GM12865 (cell line): ENCODE measurements at regions not wholly inside any gene's neighbourhood (a gene's known extent, or its start where the extent isn't known, plus 50 kb on each side); places are given as distances from the start of the nearest gene placed in this dataset.

Experiments used
- DNase-seq: peaks from one replicate; pipeline ENCODE4 v3.0.0; 2010; ENCODE audit warnings: low read depth
- H3K4me3 ChIP-seq: 2 replicates; pipeline ENCODE4 v1.5.1; 2011; ENCODE audit warnings: mild to moderate bottlenecking, low read depth, low read length, control low read depth
- TF ChIP-seq, protein P1 (sequence below): IDR thresholded peaks from 2 replicates; pipeline ENCODE4 v1.5.1; 2011; ENCODE audit warnings: low read length, control low read depth, low read depth, inconsistent platforms; ENCODE audit not compliant: insufficient read depth; ENCODE audit errors: missing control alignments

DNA sequence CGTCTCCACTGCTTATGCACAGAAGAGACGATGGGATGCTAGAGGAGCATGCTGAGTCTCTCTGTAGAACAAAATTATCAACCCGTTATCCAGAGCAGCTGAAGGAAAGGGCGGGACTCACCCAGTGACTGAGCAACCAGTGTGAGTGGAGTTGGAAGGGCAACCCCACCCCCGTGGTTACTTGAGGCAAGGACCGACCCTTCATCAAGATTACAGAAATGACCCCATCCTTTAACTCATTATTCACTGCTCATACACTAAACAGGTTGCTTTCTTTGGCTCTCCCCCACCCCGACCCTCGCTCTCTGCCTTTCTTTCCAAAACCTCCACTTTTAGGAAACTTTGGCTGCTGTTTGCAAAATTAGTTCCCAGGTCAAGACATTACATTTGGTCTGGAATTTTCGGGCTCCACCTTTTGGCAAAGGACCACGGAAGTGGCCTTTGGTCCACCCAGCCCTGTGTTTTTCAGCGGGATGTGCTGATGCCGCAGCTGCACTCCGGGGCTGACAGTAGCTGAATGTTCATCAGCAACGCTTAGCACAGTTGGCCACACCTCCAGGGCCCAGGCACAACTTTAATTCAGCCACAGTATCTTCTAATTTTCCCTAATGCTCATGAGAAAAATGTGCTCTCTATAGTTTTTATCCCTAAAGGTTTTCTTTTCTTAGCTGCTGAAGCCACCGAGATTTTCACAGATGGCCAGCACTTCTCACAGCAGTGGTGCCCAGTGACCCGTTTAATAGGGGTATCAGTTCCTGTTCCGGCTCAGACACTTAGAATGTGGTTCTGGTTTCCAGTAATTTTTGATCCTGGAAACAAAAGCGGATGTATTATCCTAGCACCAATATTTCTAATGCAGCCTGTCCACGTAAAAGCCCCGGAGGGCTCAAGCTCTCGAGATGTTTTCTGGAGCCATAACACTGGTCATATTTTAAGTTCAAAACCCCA is 103.6 kb upstream of the NXT1 start:
- no peak overlapping the region for H3K4me3 ChIP-seq
- peak; percentile 59 for DNase-seq
- TF ChIP-seq, protein P1, sequence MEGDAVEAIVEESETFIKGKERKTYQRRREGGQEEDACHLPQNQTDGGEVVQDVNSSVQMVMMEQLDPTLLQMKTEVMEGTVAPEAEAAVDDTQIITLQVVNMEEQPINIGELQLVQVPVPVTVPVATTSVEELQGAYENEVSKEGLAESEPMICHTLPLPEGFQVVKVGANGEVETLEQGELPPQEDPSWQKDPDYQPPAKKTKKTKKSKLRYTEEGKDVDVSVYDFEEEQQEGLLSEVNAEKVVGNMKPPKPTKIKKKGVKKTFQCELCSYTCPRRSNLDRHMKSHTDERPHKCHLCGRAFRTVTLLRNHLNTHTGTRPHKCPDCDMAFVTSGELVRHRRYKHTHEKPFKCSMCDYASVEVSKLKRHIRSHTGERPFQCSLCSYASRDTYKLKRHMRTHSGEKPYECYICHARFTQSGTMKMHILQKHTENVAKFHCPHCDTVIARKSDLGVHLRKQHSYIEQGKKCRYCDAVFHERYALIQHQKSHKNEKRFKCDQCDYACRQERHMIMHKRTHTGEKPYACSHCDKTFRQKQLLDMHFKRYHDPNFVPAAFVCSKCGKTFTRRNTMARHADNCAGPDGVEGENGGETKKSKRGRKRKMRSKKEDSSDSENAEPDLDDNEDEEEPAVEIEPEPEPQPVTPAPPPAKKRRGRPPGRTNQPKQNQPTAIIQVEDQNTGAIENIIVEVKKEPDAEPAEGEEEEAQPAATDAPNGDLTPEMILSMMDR, result no peak

DNA sequence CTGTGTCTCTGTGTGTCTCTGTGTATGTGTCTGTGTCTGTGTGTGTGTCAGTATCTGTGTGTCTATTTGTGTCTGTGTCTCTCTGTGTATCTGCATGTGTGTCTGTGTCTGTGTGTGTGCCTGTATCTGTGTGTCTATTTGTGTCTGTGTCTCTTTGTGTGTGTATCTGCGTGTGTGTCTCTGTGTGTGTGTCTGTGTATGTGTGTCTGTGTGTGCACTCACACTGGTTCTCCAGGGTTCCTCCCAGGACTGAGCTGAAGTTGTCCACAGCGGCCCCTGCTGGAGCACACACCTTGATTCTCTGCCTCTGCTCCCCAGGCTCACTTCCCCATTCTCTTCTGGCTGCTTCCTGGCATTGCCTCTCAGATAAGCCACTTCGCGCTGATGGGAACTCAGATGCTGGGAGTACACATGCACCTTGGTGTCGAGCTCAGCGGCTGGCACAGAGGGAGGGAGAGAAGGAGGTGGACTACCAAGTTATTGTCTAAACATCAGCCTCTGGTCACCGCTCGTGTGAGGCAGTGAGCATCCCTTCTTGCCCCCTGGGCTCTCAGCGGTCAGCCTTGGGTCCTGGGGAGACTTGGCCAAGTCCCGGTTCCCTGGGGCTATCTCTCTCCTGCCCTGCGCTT is 104.9 kb upstream of the NXT1 start:
- TF ChIP-seq, protein P1, result peak; percentile 80
- peak; percentile 78 for DNase-seq
- H3K4me3 ChIP-seq, result no peak overlapping the region

DNA sequence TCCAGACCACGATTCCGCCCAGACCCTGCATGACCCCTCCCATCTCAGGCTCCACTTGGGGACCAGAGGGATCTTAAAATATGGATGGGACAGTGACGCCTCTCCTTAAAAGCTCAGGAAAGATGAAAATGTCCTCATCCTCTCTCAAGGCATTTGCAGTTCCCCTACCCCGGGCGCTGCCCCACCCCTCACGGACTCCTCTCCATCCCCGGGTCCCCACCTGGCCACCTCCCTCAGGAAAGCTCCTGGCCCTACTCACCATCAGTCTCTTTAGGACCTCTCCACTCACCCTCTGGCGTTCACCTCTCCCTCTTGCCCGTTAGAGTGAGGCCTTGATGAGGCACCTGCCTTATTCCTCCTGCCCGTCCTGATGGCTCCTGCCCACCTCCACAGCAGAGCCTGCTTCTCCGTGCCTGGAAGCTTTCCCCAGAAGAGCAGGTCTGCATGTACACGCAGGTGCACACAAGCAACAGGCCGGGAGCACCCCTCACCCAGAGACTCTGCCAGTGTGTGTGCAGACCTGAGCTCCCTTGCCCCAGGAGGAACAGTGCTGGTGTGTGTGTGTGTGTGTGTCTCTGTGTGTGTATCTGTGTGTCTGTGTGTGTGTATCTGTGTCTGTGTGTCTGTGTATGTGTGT is 105.6 kb upstream of the NXT1 start:
- TF ChIP-seq, protein P1, result no peak
- no peak overlapping the region for H3K4me3 ChIP-seq
- no peak for DNase-seq

DNA sequence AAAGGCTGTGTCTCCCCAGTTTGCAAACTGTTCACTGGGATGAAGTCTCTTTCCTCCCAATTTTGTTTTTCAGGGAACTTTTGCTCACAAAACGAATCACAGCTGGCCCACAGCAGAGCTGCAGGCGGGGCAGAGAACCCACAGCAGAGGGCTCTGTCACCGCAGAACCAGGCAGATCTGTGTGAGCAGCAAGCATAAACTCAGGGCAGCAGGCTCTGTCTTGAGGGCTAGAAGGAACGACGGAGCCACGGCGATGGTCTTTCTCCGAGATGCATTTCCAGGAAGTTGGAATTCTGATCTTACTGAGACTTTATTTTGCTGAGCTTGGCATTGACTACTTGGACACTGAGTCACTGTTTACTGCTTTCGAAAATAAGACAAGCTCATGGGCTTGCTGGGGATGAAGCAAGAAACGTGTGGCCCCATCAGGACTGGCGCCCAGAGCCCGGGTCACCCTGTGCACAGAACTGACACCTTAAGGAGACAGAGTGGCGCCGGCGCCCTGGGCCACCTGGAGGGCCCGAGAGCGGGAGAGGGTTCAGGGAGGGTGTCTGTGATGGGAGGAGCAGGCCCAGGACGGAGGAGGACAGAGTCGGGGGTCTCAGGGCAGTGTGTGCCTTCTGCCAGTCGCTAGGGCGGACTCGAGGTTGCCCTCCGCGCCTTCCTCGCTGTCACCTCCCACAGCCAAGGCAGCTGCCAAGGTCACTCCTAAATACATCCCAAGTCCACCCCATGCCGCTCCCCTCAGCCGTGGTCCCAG is 106.3 kb upstream of the NXT1 start:
- no peak for DNase-seq
- no peak overlapping the region for H3K4me3 ChIP-seq
- TF ChIP-seq, protein P1, result no peak

DNA sequence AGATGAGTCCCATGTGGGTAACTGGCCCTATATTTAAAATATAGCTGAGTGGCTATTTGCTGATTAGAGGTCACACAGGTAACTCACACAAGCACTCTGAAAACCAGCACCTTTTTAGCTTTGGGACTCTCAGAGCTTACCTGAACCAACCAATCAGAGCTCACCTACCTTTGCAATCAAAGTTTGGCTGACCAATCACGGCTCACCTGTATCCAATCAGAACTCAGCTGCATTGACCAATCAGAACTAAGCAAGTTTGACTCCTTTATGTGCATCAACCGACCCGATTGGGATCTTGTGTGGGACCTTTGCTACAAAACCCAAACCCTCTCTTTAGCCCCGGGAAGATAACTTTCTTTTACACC is 106.8 kb upstream of the NXT1 start:
- H3K4me3 ChIP-seq, result no peak overlapping the region
- DNase-seq, result no peak
- TF ChIP-seq, protein P1, result no peak

DNA sequence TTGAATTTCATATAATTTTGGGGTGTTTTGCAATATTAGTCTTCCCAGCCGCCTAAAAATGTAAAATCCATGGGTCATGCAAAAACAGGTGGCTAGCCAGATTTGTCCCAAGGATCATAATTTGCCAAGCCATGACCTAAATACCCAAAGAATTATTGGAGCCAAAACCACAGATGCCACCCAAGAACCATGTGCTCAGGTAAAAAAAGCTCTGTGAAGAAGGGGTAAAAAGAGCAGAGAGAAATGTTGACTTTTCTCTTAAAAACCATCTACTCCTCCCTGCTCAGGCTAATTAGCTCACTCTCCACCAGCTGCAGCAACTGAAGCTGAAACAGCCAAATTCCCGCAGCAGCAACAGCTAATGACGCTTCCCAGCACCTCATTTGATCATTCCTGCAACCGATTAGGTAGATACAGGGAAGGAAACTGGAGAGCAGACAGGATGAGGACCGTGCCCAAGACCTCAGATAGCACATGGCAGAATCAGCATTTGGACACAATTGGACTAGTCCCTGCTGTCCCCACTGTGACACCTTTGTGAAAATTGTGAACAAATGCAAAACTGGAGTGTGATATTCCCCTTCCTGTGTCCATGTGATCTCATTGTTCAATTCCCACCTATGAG is 107.9 kb upstream of the NXT1 start:
- H3K4me3 ChIP-seq, result no peak overlapping the region
- TF ChIP-seq, protein P1, result no peak
- DNase-seq, result no peak
